Neural crest cell (in vitro differentiated cells): ENCODE measurements at regions not wholly inside any gene's neighbourhood (a gene's known extent, or its start where the extent isn't known, plus 50 kb on each side); places are given as distances from the start of the nearest gene placed in this dataset.

Source experiments
- DNase-seq: peaks from one replicate; pipeline ENCODE4 v3.0.0; 2021; ENCODE audit warnings: low read depth, mixed read lengths, low spot score
- H3K27ac Mint-ChIP-seq: one replicate; pipeline ENCODE4 v1.8.0; 2021; ENCODE audit warnings: mild to moderate bottlenecking, mixed read lengths; ENCODE audit not compliant: unreplicated experiment
- H3K27me3 Mint-ChIP-seq: 2 replicates; pipeline ENCODE4 v1.8.0; 2021; ENCODE audit warnings: low read depth, mild to moderate bottlenecking, mixed read lengths
- H3K36me3 Mint-ChIP-seq: 2 replicates; pipeline ENCODE4 v1.8.0; 2021; ENCODE audit warnings: low read depth, mild to moderate bottlenecking, mixed read lengths
- H3K4me1 Mint-ChIP-seq: 2 replicates; pipeline ENCODE4 v1.8.0; 2021; ENCODE audit warnings: mixed read lengths
- H3K4me3 Mint-ChIP-seq: one replicate; pipeline ENCODE4 v1.8.0; 2021; ENCODE audit warnings: mild to moderate bottlenecking, mixed read lengths
- H3K9me3 Mint-ChIP-seq: 2 replicates; pipeline ENCODE4 v1.8.0; 2021; ENCODE audit warnings: mixed read lengths
- TF ChIP-seq, protein P1 (sequence below): fragments of 200-600 bp; sonication (generic); conservative IDR thresholded peaks from 2 replicates; pipeline ENCODE4 v1.5.0; 2021; ENCODE audit warnings: antibody characterized with exemption, mild to moderate bottlenecking

DNA sequence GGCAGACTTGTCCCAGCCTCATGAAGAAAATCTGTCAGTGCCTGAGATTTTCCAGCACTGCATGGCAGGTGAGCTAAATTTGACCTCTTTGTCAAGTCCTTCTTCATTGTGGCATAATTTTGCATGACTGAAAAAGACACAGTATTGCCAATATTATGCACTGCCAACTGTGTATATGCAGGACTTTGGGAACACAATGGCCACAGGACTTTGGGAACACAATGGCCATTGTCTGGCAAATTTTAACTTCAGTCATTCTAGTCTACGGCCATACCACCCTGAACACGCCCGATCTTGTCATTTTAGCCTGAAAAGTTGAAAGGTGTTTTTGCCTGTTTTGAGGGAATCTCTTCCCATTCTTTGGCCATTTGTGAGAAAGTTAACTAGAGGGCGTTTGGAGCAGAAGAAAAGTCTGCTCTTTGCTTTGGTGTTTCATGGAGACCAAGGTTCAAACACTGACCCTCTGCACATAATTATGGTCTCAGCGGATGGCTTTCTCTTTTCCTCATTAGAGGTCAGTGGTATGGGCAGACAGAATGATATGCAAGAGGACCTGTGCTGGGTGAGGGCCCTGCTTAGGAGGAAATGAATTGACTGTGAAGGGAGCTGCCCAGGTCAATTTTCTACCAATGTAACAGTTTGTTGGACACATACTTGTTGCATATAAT, 72.4 kb upstream of the NEK7 start:
- DNase-seq, result no peak
- no peaks in the 10 kb centered on the region for H3K27me3 Mint-ChIP-seq
- H3K4me1 Mint-ChIP-seq, result no peaks in the 10 kb centered on the region
- no peak overlapping the region for H3K4me3 Mint-ChIP-seq
- no peaks in the 10 kb centered on the region for H3K36me3 Mint-ChIP-seq
- no peaks in the 10 kb centered on the region for H3K9me3 Mint-ChIP-seq
- no peak overlapping the region for H3K27ac Mint-ChIP-seq
- TF ChIP-seq, protein P1, sequence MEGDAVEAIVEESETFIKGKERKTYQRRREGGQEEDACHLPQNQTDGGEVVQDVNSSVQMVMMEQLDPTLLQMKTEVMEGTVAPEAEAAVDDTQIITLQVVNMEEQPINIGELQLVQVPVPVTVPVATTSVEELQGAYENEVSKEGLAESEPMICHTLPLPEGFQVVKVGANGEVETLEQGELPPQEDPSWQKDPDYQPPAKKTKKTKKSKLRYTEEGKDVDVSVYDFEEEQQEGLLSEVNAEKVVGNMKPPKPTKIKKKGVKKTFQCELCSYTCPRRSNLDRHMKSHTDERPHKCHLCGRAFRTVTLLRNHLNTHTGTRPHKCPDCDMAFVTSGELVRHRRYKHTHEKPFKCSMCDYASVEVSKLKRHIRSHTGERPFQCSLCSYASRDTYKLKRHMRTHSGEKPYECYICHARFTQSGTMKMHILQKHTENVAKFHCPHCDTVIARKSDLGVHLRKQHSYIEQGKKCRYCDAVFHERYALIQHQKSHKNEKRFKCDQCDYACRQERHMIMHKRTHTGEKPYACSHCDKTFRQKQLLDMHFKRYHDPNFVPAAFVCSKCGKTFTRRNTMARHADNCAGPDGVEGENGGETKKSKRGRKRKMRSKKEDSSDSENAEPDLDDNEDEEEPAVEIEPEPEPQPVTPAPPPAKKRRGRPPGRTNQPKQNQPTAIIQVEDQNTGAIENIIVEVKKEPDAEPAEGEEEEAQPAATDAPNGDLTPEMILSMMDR, result no peak

DNA sequence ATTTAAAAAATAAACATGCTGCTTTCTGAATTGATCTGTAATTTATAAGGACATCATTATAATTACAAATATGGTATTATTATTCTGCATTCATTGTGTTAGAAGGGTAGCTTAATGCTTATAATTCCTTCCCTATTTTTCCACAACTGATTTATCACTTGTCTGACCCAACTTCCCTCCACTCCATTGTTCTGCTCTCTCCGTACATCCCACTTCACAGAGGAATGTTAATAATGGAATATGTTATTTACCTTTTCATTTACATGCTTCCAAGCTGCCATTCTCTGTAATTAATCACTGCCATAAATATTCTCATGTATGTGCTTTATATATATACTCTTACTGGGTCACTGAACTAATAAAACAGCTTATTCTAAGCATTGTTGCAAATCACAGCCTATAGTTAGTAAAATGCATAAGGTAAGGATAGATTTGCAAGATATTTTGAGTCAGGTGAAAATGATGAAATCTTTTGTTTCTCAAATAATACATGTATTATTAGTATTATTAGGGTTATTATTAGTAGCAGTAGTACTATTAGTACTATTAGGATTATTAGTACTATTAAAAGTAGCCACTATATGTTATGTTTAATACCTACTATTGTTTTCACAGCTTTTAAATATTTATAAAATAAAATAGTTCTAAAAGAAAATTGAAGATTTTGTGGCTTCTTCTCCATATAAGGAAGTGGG, 70.6 kb upstream of the NEK7 start:
- H3K27me3 Mint-ChIP-seq, result no peaks in the 10 kb centered on the region
- H3K4me1 Mint-ChIP-seq, result no peaks in the 10 kb centered on the region
- no peaks in the 10 kb centered on the region for H3K9me3 Mint-ChIP-seq
- H3K27ac Mint-ChIP-seq, result no peak overlapping the region
- TF ChIP-seq, protein P1, result no peak
- no peaks in the 10 kb centered on the region for H3K36me3 Mint-ChIP-seq
- no peak overlapping the region for H3K4me3 Mint-ChIP-seq
- no peak for DNase-seq

- Mint-ChIP-seq H3K4me1 (no peaks in the 10 kb centered on the region), H3K27ac (no peak overlapping the region), H3K4me3 (no peak overlapping the region), H3K9me3 (no peaks in the 10 kb centered on the region), H3K36me3 (no peaks in the 10 kb centered on the region), H3K27me3 (no peaks in the 10 kb centered on the region)
- TF ChIP-seq, protein P1, result no peak
- DNase-seq, result no peak
These were observed 69.0 kb upstream of the NEK7 start for GRCh38 chr1:198087831-198088230.

DNA sequence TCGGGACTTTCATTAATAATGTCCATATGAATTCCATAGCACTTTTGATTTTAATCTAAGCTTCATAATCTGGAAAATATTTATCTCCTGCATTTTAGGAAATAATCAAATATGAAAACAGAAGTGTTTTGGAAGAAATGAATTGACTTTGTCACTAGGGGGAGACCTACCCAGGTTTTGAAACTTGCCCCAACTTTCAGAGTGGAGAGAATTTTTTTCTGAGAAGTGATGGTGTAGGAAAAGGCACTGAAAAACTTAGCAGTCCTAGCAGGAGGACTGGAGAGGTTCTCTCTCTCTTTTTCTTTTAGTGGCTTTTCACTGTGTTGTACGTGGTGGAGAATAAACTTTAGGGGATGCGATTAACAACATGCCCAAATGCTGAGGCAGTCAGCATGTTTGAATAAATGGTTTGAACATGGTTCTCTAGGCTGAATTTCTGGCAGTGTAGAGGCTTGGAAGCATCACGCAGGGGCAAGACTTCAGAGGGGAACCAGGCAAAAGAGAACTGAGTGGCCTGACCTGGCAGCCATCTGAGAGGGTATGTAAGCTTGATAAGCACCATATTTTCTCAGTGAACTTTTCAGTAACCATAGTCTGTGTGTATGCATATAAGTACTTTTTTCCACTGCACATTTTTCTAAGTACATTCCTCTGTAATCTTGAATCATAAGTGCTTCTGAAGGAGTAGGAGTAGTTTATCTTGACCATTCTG, 68.3 kb upstream of the NEK7 start:
- Mint-ChIP-seq H3K27ac (no peak overlapping the region), H3K36me3 (no peaks in the 10 kb centered on the region), H3K27me3 (no peaks in the 10 kb centered on the region), H3K4me1 (no peaks in the 10 kb centered on the region), H3K9me3 (no peaks in the 10 kb centered on the region), H3K4me3 (no peak overlapping the region)
- TF ChIP-seq, protein P1, result peak; percentile 71
- DNase-seq, result no peak

DNA sequence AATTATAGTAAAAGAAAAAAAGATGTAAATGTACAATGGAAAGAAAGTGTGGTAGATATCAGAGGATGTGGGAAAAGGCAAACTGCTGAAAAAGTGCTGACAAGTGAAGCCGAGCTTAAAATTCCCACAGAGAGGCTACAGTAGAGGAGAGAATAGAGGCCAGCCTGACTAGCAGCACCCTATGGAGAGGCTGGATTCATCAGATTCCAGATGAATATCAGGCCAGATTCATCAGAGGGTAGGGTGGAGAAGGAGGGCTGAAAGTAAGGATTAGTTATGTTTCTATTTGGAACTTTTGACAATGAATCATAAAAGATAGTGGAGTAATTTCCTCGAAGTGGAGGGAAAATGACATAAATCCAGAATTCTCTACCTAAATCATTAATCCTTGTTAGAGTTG, 60.4 kb upstream of the NEK7 start:
- no peaks in the 10 kb centered on the region for H3K4me1 Mint-ChIP-seq
- no peaks in the 10 kb centered on the region for H3K27me3 Mint-ChIP-seq
- DNase-seq, result no peak
- no peak overlapping the region for H3K27ac Mint-ChIP-seq
- no peak overlapping the region for H3K4me3 Mint-ChIP-seq
- TF ChIP-seq, protein P1, result no peak
- H3K9me3 Mint-ChIP-seq, result no peaks in the 10 kb centered on the region
- no peaks in the 10 kb centered on the region for H3K36me3 Mint-ChIP-seq
